ENCODE measurements at regions not wholly inside any gene's neighbourhood (a gene's known extent, or its start where the extent isn't known, plus 50 kb on each side); places are given as distances from the start of the nearest gene placed in this dataset.
A peak's percentile ranks its signal among the peaks of the same experiment; 100 is the strongest.

GRCh38 chr3:17811646-17812045 is 69.2 kb upstream of the TBC1D5 start:
- DNase-seq: no peak
- H3K4me3 ChIP-seq (ENCODE audit: low read length in 2 of 2): no peak overlapping the region
- intact Hi-C loops (cut with micrococcal nuclease): no loop called here
- no peak overlapping the region for H3K27ac ChIP-seq (ENCODE audit: low read depth, low read length)
- no peaks in the 10 kb centered on the region for H3K9me3 ChIP-seq (ENCODE audit: control insufficient read depth in 1 of 2, low read length in 2 of 2)
- no peaks in the 10 kb centered on the region for H3K27me3 ChIP-seq (ENCODE audit: insufficient read depth, low read length)
- Mint-ChIP-seq H3K36me3 (no peaks in the 10 kb centered on the region), H3K4me1 (peaks cover 1 to 20% (median 2%) of the 10 kb centered on the region in 4 donors), H3K27ac (peak overlapping the region in 1 of 7 donors; percentile 43), H3K27me3 (peaks cover 7 to 12% of the 10 kb centered on the region in 2 donors), H3K9me3 (peaks cover 0 to 4% (median 0%) of the 10 kb centered on the region in 8 donors), H3K4me3 (no peak overlapping the region)
- CTCF ChIA-PET (ENCODE audit: partially characterized antibody): interaction anchor here (0.9 kb wide), 1 partner anchor 29 kb away, joined by 3 read pairs; no protein-coding TSS in a partner anchor
- no peaks in the 10 kb centered on the region for H3K36me3 ChIP-seq (ENCODE audit: insufficient read depth, low read length)
- H3K4me1 ChIP-seq (ENCODE audit: insufficient read depth, low read length): no peaks in the 10 kb centered on the region
- POLR2A ChIA-PET (ENCODE audit: partially characterized antibody): no interaction called here

- no peaks in the 10 kb centered on the region for H3K36me3 Mint-ChIP-seq
- Histone ChIP-seq H3K4me1 (ENCODE audit: insufficient read depth, low read length) (no peaks in the 10 kb centered on the region), H3K9me3 (ENCODE audit: control insufficient read depth in 1 of 2, low read length in 2 of 2) (no peaks in the 10 kb centered on the region), H3K36me3 (ENCODE audit: insufficient read depth, low read length) (no peaks in the 10 kb centered on the region), H3K27ac (ENCODE audit: low read depth, low read length) (no peak overlapping the region), H3K4me3 (ENCODE audit: low read length in 2 of 2) (no peak overlapping the region), H3K27me3 (ENCODE audit: insufficient read depth, low read length) (no peaks in the 10 kb centered on the region)
- H3K27me3 Mint-ChIP-seq: peaks cover 8 to 15% of the 10 kb centered on the region in 2 donors
- ChIA-PET POLR2A (ENCODE audit: partially characterized antibody) (no interaction called here), CTCF (ENCODE audit: partially characterized antibody) (interaction anchor here (0.8 kb wide), 1 partner anchor 9 kb away, joined by 3 read pairs; no protein-coding TSS in a partner anchor)
- peaks cover 0 to 4% (median 0%) of the 10 kb centered on the region in 8 donors for H3K9me3 Mint-ChIP-seq
- peaks cover 5 to 27% (median 7%) of the 10 kb centered on the region in 4 donors for H3K4me1 Mint-ChIP-seq
- peak overlapping the region in 2 of 8 donors; percentile 9 to 22 for H3K4me3 Mint-ChIP-seq
- intact Hi-C loops (cut with micrococcal nuclease): no loop called here
- H3K27ac Mint-ChIP-seq: peak overlapping the region in 1 of 7 donors; percentile 14
- DNase-seq: no peak
These were observed 68.3 kb upstream of the TBC1D5 start for GRCh38 chr3:17810759-17811158.

GRCh38 chr3:17808994-17809393 is 66.6 kb upstream of the TBC1D5 start:
- Mint-ChIP-seq H3K36me3 (no peaks in the 10 kb centered on the region), H3K27ac (no peak overlapping the region), H3K4me3 (no peak overlapping the region), H3K27me3 (peaks cover 8 to 15% of the 10 kb centered on the region in 2 donors), H3K9me3 (peaks cover 0 to 4% (median 0%) of the 10 kb centered on the region in 8 donors), H3K4me1 (peaks cover 5 to 27% (median 7%) of the 10 kb centered on the region in 4 donors)
- Histone ChIP-seq H3K9me3 (ENCODE audit: control insufficient read depth in 1 of 2, low read length in 2 of 2) (no peaks in the 10 kb centered on the region), H3K27me3 (ENCODE audit: insufficient read depth, low read length) (no peaks in the 10 kb centered on the region), H3K36me3 (ENCODE audit: insufficient read depth, low read length) (no peaks in the 10 kb centered on the region), H3K27ac (ENCODE audit: low read depth, low read length) (no peak overlapping the region), H3K4me3 (ENCODE audit: low read length in 2 of 2) (no peak overlapping the region), H3K4me1 (ENCODE audit: insufficient read depth, low read length) (no peaks in the 10 kb centered on the region)
- POLR2A ChIA-PET (ENCODE audit: partially characterized antibody): no interaction called here
- CTCF ChIA-PET (ENCODE audit: partially characterized antibody): interaction anchor here (1.2 kb wide), 1 partner anchor 32 kb away, joined by 3 read pairs; no protein-coding TSS in a partner anchor
- DNase-seq: no peak
- intact Hi-C loops (cut with micrococcal nuclease): no loop called here

- H3K4me1 Mint-ChIP-seq: peaks cover 5 to 27% (median 7%) of the 10 kb centered on the region in 4 donors
- H3K9me3 Mint-ChIP-seq: no peaks in the 10 kb centered on the region
- H3K27me3 ChIP-seq (ENCODE audit: insufficient read depth, low read length): no peaks in the 10 kb centered on the region
- no peak overlapping the region for H3K4me3 Mint-ChIP-seq
- no peaks in the 10 kb centered on the region for H3K36me3 ChIP-seq (ENCODE audit: insufficient read depth, low read length)
- CTCF ChIA-PET (ENCODE audit: partially characterized antibody): interaction anchor here (1.7 kb wide), 1 partner anchor 35 kb away, joined by 3 read pairs; no protein-coding TSS in a partner anchor
- H3K4me1 ChIP-seq (ENCODE audit: insufficient read depth, low read length): no peaks in the 10 kb centered on the region
- no peak for DNase-seq
- H3K9me3 ChIP-seq (ENCODE audit: control insufficient read depth in 1 of 2, low read length in 2 of 2): no peaks in the 10 kb centered on the region
- no peak overlapping the region for H3K27ac ChIP-seq (ENCODE audit: low read depth, low read length)
- peaks cover 7 to 13% of the 10 kb centered on the region in 2 donors for H3K27me3 Mint-ChIP-seq
- POLR2A ChIA-PET (ENCODE audit: partially characterized antibody): no interaction called here
- no peak overlapping the region for H3K27ac Mint-ChIP-seq
- H3K36me3 Mint-ChIP-seq: no peaks in the 10 kb centered on the region
- intact Hi-C loops (cut with micrococcal nuclease): no loop called here
- no peak overlapping the region for H3K4me3 ChIP-seq (ENCODE audit: low read length in 2 of 2)
These were observed 64.4 kb upstream of the TBC1D5 start for GRCh38 chr3:17806876-17807275.

- Histone ChIP-seq H3K4me1 (ENCODE audit: insufficient read depth, low read length) (no peaks in the 10 kb centered on the region), H3K27me3 (ENCODE audit: insufficient read depth, low read length) (no peaks in the 10 kb centered on the region), H3K36me3 (ENCODE audit: insufficient read depth, low read length) (no peaks in the 10 kb centered on the region), H3K9me3 (ENCODE audit: control insufficient read depth in 1 of 2, low read length in 2 of 2) (no peaks in the 10 kb centered on the region), H3K4me3 (ENCODE audit: low read length in 2 of 2) (no peak overlapping the region), H3K27ac (ENCODE audit: low read depth, low read length) (no peak overlapping the region)
- intact Hi-C loops (cut with micrococcal nuclease): no loop called here
- Mint-ChIP-seq H3K27ac (no peak overlapping the region), H3K27me3 (peaks cover 7 to 11% of the 10 kb centered on the region in 2 donors), H3K4me1 (peaks cover 5 to 27% (median 7%) of the 10 kb centered on the region in 4 donors), H3K36me3 (no peaks in the 10 kb centered on the region), H3K4me3 (peak overlapping the region in 1 of 8 donors; percentile 31), H3K9me3 (no peaks in the 10 kb centered on the region)
- ChIA-PET POLR2A (ENCODE audit: partially characterized antibody) (no interaction called here), CTCF (ENCODE audit: partially characterized antibody) (interaction anchor here (1.7 kb wide), 1 partner anchor 35 kb away, joined by 3 read pairs; no protein-coding TSS in a partner anchor)
- DNase-seq: peak in 4 of 5 donors; percentile 13 to 26 (median 16)
These were observed 63.8 kb upstream of the TBC1D5 start for GRCh38 chr3:17806201-17806600.

GRCh38 chr3:17805461-17805940 is 63.1 kb upstream of the TBC1D5 start:
- H3K4me3 ChIP-seq (ENCODE audit: low read length in 2 of 2): no peak overlapping the region
- no peak for DNase-seq
- no peaks in the 10 kb centered on the region for H3K27me3 ChIP-seq (ENCODE audit: insufficient read depth, low read length)
- H3K27me3 Mint-ChIP-seq: peaks cover 7 to 10% of the 10 kb centered on the region in 2 donors
- peak overlapping the region in 1 of 7 donors; percentile 13 for H3K27ac Mint-ChIP-seq
- H3K4me3 Mint-ChIP-seq: no peak overlapping the region
- H3K36me3 Mint-ChIP-seq: no peaks in the 10 kb centered on the region
- ChIA-PET POLR2A (ENCODE audit: partially characterized antibody) (no interaction called here), CTCF (ENCODE audit: partially characterized antibody) (interaction anchor here (0.7 to 1.7 kb wide), 2 partner anchors 36 to 84 kb away, joined by 3 read pairs; no protein-coding TSS in a partner anchor)
- intact Hi-C loops (cut with micrococcal nuclease): no loop called here
- H3K36me3 ChIP-seq (ENCODE audit: insufficient read depth, low read length): no peaks in the 10 kb centered on the region
- no peaks in the 10 kb centered on the region for H3K9me3 Mint-ChIP-seq
- peaks cover 5 to 20% (median 7%) of the 10 kb centered on the region in 4 donors for H3K4me1 Mint-ChIP-seq
- H3K9me3 ChIP-seq (ENCODE audit: control insufficient read depth in 1 of 2, low read length in 2 of 2): no peaks in the 10 kb centered on the region
- H3K4me1 ChIP-seq (ENCODE audit: insufficient read depth, low read length): no peaks in the 10 kb centered on the region
- H3K27ac ChIP-seq (ENCODE audit: low read depth, low read length): no peak overlapping the region

- no peak overlapping the region for H3K27ac Mint-ChIP-seq
- CTCF ChIA-PET (ENCODE audit: partially characterized antibody): no interaction called here
These were observed 60.5 kb upstream of the TBC1D5 start for GRCh38 chr3:17802950-17803349.

More at GRCh38 chr3:17802950-17803349, 60.5 kb upstream of the TBC1D5 start:
- no peaks in the 10 kb centered on the region for H3K36me3 ChIP-seq (ENCODE audit: insufficient read depth, low read length)
- H3K27ac ChIP-seq (ENCODE audit: low read depth, low read length): no peak overlapping the region
- no peak overlapping the region for H3K4me3 Mint-ChIP-seq
- H3K4me1 ChIP-seq (ENCODE audit: insufficient read depth, low read length): no peaks in the 10 kb centered on the region
- H3K4me3 ChIP-seq (ENCODE audit: low read length in 2 of 2): no peak overlapping the region
- POLR2A ChIA-PET (ENCODE audit: partially characterized antibody): no interaction called here
- no peaks in the 10 kb centered on the region for H3K36me3 Mint-ChIP-seq
- H3K9me3 ChIP-seq (ENCODE audit: control insufficient read depth in 1 of 2, low read length in 2 of 2): no peaks in the 10 kb centered on the region
- H3K27me3 ChIP-seq (ENCODE audit: insufficient read depth, low read length): no peaks in the 10 kb centered on the region
- H3K9me3 Mint-ChIP-seq: no peaks in the 10 kb centered on the region
- H3K4me1 Mint-ChIP-seq: peaks cover 5 to 10% (median 7%) of the 10 kb centered on the region in 4 donors
- H3K27me3 Mint-ChIP-seq: peaks cover 5 to 8% of the 10 kb centered on the region in 2 donors
- intact Hi-C loops (cut with micrococcal nuclease): no loop called here
- no peak for DNase-seq

Measured in CD4-positive, alpha-beta memory T cell (primary cell).